Caco-2 (cell line): ENCODE measurements at regions not wholly inside any gene's neighbourhood (a gene's known extent, or its start where the extent isn't known, plus 50 kb on each side); places are given as distances from the start of the nearest gene placed in this dataset.

Experiments
- BruUV-seq: library from RNA; stranded (reverse); fragments of 400-500 nt; replicated peaks from 2 replicates; lab custom pipeline; 2021; lab: Mats Ljungman, UMichigan
- CTCF ChIA-PET: fragments of 300-600 bp; sonication (Branson Sonifier 250); formaldehyde crosslinking; loops from one replicate; lab custom pipeline; 2022; ENCODE audit warnings: antibody characterized with exemption; lab: Charles Lee
- POLR2A ChIA-PET: fragments of 300-600 bp; sonication (Branson Sonifier 250); formaldehyde crosslinking; loops from one replicate; lab custom pipeline; 2022; ENCODE audit warnings: antibody characterized with exemption; lab: Charles Lee
- DNase-seq, 2 experiments: peaks; one replicate each; pipeline versions ENCODE4 v3.0.0 to v3.0.0-alpha.2; 2020 to 2022
- H3K27me3 ChIP-seq: replicated peaks from 2 replicates; pipeline ENCODE4 v1.6.0; 2011; ENCODE audit warnings: low read length; ENCODE audit not compliant: control insufficient read depth, insufficient read depth
- H3K36me3 ChIP-seq: 2 replicates; pipeline ENCODE4 v1.5.1; 2011; ENCODE audit warnings: low read length; ENCODE audit not compliant: control insufficient read depth, insufficient read depth
- H3K4me1 ChIP-seq: fragments of 250-450 bp; sonication (Bioruptor Pico); 2 replicates; pipeline ENCODE4 v1.5.1; 2020; ENCODE audit warnings: mild to moderate bottlenecking
- H3K4me3 ChIP-seq: 2 replicates; pipeline ENCODE4 v1.5.1; 2011; ENCODE audit warnings: low read depth, mild to moderate bottlenecking, control low read depth, low read length
- H3K9me3 ChIP-seq: fragments of 250-450 bp; sonication (Bioruptor Pico); 2 replicates; pipeline ENCODE4 v1.5.1; 2020; ENCODE audit warnings: mild to moderate bottlenecking, moderate library complexity
- H3K27ac Mint-ChIP-seq: one replicate; pipeline ENCODE4 v1.8.0; 2022; ENCODE audit warnings: mixed read lengths; ENCODE audit not compliant: unreplicated experiment
- H3K27me3 Mint-ChIP-seq: one replicate; pipeline ENCODE4 v1.8.0; 2022; ENCODE audit warnings: mixed read lengths; ENCODE audit not compliant: insufficient read depth, unreplicated experiment
- H3K36me3 Mint-ChIP-seq: one replicate; pipeline ENCODE4 v1.8.0; 2022; ENCODE audit warnings: mild to moderate bottlenecking, mixed read lengths; ENCODE audit not compliant: insufficient read depth, unreplicated experiment
- H3K4me1 Mint-ChIP-seq: one replicate; pipeline ENCODE4 v1.8.0; 2022; ENCODE audit warnings: low read depth, mixed read lengths; ENCODE audit not compliant: unreplicated experiment
- H3K4me3 Mint-ChIP-seq: one replicate; pipeline ENCODE4 v1.8.0; 2022; ENCODE audit warnings: mild to moderate bottlenecking, moderate library complexity, mixed read lengths; ENCODE audit not compliant: unreplicated experiment
- H3K9me3 Mint-ChIP-seq: one replicate; pipeline ENCODE4 v1.8.0; 2022; ENCODE audit warnings: mixed read lengths; ENCODE audit not compliant: unreplicated experiment
- intact Hi-C: fragments of 100-400 bp; cut with micrococcal nuclease; formaldehyde crosslinking; loops from one replicate; pipeline ENCODE4 v1.10.0; 2022; ENCODE audit not compliant: unreplicated experiment
- TF ChIP-seq, protein P1 (sequence below), 2 experiments: fragments of 200-600 bp in 1 of 2; IDR thresholded peaks; 1 replicate in 1 of 2; 2 replicates in 1 of 2; pipeline versions ENCODE4 v1.5.1 to v1.8.0; 2011 to 2022; ENCODE audit warnings: antibody characterized with exemption in 1 of 2, control low read depth in 1 of 2, inconsistent platforms in 1 of 2, low read depth in 1 of 2, low read length in 1 of 2, mild to moderate bottlenecking in 1 of 2, moderate library complexity in 1 of 2; ENCODE audit not compliant: insufficient read depth in 1 of 2, severe bottlenecking in 1 of 2, unreplicated experiment in 1 of 2

DNA sequence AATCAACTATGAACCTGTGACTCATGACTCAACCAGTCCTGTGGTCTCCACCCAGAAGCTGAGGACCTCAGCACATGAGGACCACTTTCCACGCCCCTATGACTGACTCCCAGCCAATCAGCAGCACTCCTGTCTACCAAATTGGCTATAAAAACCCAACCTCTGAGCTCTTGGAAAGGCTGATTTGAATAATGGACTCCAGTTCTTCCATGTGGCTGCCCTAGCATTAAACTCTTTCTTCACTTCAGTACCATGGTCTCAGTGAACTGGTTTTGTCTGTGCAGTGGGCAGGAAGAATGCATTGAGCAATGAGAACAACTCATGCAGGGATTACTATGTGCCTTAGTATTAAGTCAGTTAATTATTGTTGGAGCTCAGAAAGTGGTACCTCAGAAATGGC is 78.3 kb downstream of the CMPK2 start:
- H3K9me3 Mint-ChIP-seq = peaks cover 10% of the 10 kb centered on the region
- Histone ChIP-seq H3K4me1 (no peaks in the 10 kb centered on the region), H3K36me3 (no peaks in the 10 kb centered on the region), H3K27me3 (no peaks in the 10 kb centered on the region), H3K9me3 (no peaks in the 10 kb centered on the region), H3K4me3 (no peak overlapping the region)
- no peak overlapping the region for H3K4me3 Mint-ChIP-seq
- no peaks in the 10 kb centered on the region for H3K4me1 Mint-ChIP-seq
- peaks cover 14% of the 10 kb centered on the region for H3K27me3 Mint-ChIP-seq
- H3K27ac Mint-ChIP-seq = no peak overlapping the region
- no peaks in the 10 kb centered on the region for H3K36me3 Mint-ChIP-seq
- DNase-seq = no peak
- TF ChIP-seq, protein P1, sequence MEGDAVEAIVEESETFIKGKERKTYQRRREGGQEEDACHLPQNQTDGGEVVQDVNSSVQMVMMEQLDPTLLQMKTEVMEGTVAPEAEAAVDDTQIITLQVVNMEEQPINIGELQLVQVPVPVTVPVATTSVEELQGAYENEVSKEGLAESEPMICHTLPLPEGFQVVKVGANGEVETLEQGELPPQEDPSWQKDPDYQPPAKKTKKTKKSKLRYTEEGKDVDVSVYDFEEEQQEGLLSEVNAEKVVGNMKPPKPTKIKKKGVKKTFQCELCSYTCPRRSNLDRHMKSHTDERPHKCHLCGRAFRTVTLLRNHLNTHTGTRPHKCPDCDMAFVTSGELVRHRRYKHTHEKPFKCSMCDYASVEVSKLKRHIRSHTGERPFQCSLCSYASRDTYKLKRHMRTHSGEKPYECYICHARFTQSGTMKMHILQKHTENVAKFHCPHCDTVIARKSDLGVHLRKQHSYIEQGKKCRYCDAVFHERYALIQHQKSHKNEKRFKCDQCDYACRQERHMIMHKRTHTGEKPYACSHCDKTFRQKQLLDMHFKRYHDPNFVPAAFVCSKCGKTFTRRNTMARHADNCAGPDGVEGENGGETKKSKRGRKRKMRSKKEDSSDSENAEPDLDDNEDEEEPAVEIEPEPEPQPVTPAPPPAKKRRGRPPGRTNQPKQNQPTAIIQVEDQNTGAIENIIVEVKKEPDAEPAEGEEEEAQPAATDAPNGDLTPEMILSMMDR (IDR thresholded peaks at IDR 0.05; ENCODE audit: insufficient read depth in 1 of 2, low read depth in 1 of 2, low read length in 1 of 2, severe bottlenecking in 1 of 2, unreplicated experiment in 1 of 2) = no peak
- BruUV-seq = no TSS peak
- ChIA-PET POLR2A (no interaction called here), CTCF (no interaction called here)
- intact Hi-C loops = no loop called here

DNA sequence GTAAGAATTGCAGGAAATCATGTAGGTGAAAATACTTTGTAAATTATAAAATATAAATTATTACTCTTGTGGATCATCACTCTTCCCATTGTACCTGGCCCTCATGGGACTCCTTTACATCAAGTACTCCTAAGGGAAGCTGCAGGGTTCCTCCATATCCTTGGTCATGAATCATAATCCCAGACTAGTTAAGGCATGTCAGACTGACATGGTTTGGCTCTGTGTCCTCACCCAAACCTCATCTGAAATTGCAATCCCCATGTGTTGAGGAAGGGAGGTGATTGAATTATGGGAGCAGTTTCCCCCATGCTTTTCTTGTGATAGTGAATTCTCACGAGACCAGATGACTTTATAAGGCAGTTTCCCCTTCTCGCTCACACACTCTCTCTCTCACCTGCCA is 77.1 kb downstream of the CMPK2 start:
- H3K9me3 Mint-ChIP-seq = peaks cover 10% of the 10 kb centered on the region
- BruUV-seq = no TSS peak
- TF ChIP-seq, protein P1 (IDR thresholded peaks at IDR 0.05; ENCODE audit: insufficient read depth in 1 of 2, low read depth in 1 of 2, low read length in 1 of 2, severe bottlenecking in 1 of 2, unreplicated experiment in 1 of 2) = no peak
- H3K36me3 ChIP-seq = no peaks in the 10 kb centered on the region
- no peak overlapping the region for H3K4me3 ChIP-seq
- DNase-seq = no peak
- no peak overlapping the region for H3K27ac Mint-ChIP-seq
- no peaks in the 10 kb centered on the region for H3K27me3 ChIP-seq
- H3K36me3 Mint-ChIP-seq = no peaks in the 10 kb centered on the region
- no peaks in the 10 kb centered on the region for H3K4me1 Mint-ChIP-seq
- H3K27me3 Mint-ChIP-seq = peaks cover 11% of the 10 kb centered on the region
- ChIA-PET POLR2A (no interaction called here), CTCF (no interaction called here)
- intact Hi-C loops = no loop called here
- no peaks in the 10 kb centered on the region for H3K4me1 ChIP-seq
- H3K9me3 ChIP-seq = no peaks in the 10 kb centered on the region
- H3K4me3 Mint-ChIP-seq = no peak overlapping the region

DNA sequence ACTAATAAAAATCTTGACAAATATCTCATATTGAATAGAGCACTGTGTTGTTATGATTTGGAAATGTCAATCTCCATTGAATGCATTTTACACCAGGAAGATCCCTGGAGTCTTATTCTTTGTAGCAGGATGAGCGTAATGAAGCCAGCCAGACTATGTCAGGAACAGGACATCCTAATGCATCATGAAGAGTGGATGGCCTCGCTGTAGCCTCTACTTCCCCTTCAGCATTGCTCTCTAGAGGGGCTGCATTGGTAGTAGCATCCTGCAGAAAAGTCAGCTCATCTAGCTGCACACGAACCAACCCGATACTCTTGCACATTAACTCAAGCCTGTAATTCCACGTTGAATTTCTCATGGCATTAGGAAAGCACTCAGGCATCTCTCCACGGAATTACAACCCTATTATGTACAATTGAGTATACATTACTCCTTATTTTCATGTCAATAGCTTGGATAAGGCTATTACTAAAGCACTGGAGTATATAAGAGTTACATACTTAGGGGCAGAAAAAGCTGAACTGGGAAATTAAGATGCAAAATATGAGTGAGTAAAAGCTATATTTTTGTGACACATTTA is 76.1 kb downstream of the CMPK2 start:
- Histone ChIP-seq H3K4me1 (no peaks in the 10 kb centered on the region), H3K36me3 (no peaks in the 10 kb centered on the region), H3K9me3 (no peaks in the 10 kb centered on the region), H3K27me3 (no peaks in the 10 kb centered on the region), H3K4me3 (no peak overlapping the region)
- TF ChIP-seq, protein P1 (IDR thresholded peaks at IDR 0.05; ENCODE audit: insufficient read depth in 1 of 2, low read depth in 1 of 2, low read length in 1 of 2, severe bottlenecking in 1 of 2, unreplicated experiment in 1 of 2) = no peak
- Mint-ChIP-seq H3K4me1 (no peaks in the 10 kb centered on the region), H3K4me3 (no peak overlapping the region), H3K27ac (no peak overlapping the region), H3K27me3 (peaks cover 9% of the 10 kb centered on the region), H3K9me3 (peaks cover 10% of the 10 kb centered on the region), H3K36me3 (no peaks in the 10 kb centered on the region)
- POLR2A ChIA-PET = no interaction called here
- intact Hi-C loops = no loop called here
- no TSS peak for BruUV-seq
- no peak for DNase-seq
- CTCF ChIA-PET = no interaction called here
